Spleen (tissue), 7 donors: ENCODE measurements at regions not wholly inside any gene's neighbourhood (a gene's known extent, or its start where the extent isn't known, plus 50 kb on each side); places are given as distances from the start of the nearest gene placed in this dataset.

Source experiments
- POLR2A ChIP-seq, 3 donors: fragments of 450-650 bp; IDR thresholded peaks; one replicate each; pipeline ENCODE4 v1.5.1; 2017; ENCODE audit warnings: antibody characterized with exemption in 3 of 3, mild to moderate bottlenecking in 1 of 3
- POLR2AphosphoS5 ChIP-seq, 3 donors: sonication (generic); formaldehyde crosslinking; IDR thresholded peaks; one replicate each; pipeline ENCODE4 v1.5.1; 2017; ENCODE audit warnings: antibody characterized with exemption in 3 of 3
- TF ChIP-seq, protein P1 (sequence below), 11 experiments: fragments of 200-600 bp in 7 of 11; fragments of 450-650 bp in 4 of 11; sonication (generic) in 4 of 11; IDR thresholded peaks in 8 of 11; conservative IDR thresholded peaks in 3 of 11; 1 replicate in 7 of 11; 2 replicates in 4 of 11; pipeline versions ENCODE4 v1.4.0 to v1.8.0; 2016 to 2021; ENCODE audit warnings: antibody characterized with exemption in 11 of 11, inconsistent platforms in 4 of 11, mild to moderate bottlenecking in 1 of 11
- donor health status: DM: no; HTN: no; CAD: no; lungs with moderate emphysema.
- donor health status: DM: no; HTN: no; CAD: no.
- donor health status: DM: no; HTN: no; CAD: no.

DNA sequence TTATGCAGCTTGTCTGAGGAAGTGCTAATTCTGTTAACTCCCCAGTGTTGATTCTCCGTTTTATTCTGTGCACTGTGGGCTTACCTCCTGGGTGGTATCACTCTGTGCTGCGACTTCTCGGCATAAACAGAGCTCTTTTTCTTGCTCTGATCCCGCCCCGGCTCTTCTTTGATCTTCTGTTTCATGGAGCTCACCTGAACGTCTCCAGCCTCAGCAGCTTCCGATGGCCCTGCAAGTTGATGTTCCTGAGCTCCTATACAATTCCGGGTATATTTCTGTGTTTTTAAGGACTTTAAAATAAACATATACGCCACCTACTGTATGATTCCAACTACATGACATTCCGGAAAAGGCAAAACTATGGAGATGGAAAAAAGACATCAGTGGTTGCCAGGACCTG is 110.8 kb downstream of the TENT4A start:
- TF ChIP-seq, protein P1, sequence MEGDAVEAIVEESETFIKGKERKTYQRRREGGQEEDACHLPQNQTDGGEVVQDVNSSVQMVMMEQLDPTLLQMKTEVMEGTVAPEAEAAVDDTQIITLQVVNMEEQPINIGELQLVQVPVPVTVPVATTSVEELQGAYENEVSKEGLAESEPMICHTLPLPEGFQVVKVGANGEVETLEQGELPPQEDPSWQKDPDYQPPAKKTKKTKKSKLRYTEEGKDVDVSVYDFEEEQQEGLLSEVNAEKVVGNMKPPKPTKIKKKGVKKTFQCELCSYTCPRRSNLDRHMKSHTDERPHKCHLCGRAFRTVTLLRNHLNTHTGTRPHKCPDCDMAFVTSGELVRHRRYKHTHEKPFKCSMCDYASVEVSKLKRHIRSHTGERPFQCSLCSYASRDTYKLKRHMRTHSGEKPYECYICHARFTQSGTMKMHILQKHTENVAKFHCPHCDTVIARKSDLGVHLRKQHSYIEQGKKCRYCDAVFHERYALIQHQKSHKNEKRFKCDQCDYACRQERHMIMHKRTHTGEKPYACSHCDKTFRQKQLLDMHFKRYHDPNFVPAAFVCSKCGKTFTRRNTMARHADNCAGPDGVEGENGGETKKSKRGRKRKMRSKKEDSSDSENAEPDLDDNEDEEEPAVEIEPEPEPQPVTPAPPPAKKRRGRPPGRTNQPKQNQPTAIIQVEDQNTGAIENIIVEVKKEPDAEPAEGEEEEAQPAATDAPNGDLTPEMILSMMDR (IDR thresholded peaks at IDR 0.05 in 8 of 11, conservative IDR thresholded peaks at IDR 0.05 in 3 of 11), result no peak
- no peak for TF ChIP-seq POLR2A (IDR thresholded peaks at IDR 0.05)
- no peak for TF ChIP-seq POLR2AphosphoS5 (IDR thresholded peaks at IDR 0.05)
